ENCODE measurements at regions not wholly inside any gene's neighbourhood (a gene's known extent, or its start where the extent isn't known, plus 50 kb on each side); places are given as distances from the start of the nearest gene placed in this dataset.

DNA sequence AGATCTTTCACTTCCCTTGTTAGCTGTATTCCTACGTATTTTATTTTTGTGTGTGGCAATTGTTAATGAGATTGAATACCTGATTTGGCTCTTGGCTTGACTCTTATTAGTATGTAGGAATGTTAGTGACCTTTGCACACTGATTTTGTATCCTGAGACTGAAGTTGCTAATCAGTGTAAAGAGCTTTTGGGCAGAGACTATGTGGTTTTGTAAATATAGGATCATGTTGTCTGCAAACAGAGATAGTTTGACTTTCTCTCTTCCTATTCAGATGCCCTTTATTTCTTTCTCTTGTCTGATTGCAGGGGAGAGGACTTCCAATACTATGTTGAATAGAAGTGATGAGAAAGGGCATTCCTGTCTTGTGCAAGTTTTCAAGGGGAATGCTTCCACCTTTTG is 160.3 kb upstream of the PCDH20 start:
- Mint-ChIP-seq H3K9me3 (ENCODE audit: unreplicated experiment) (no peaks in the 10 kb centered on the region), H3K4me3 (ENCODE audit: unreplicated experiment) (no peak overlapping the region), H3K27me3 (ENCODE audit: low read depth, unreplicated experiment) (no peaks in the 10 kb centered on the region), H3K4me1 (ENCODE audit: low read depth, unreplicated experiment) (no peaks in the 10 kb centered on the region), H3K27ac (ENCODE audit: unreplicated experiment) (no peak overlapping the region), H3K36me3 (ENCODE audit: low read depth, unreplicated experiment) (no peaks in the 10 kb centered on the region)
- Histone ChIP-seq H2AFZ (ENCODE audit: low read depth, low read length) (no peak overlapping the region), H3K4me2 (ENCODE audit: low read length) (no peak overlapping the region), H3K79me2 (ENCODE audit: insufficient read depth, low read length) (no peaks in the 10 kb centered on the region), H3K36me3 (ENCODE audit: insufficient read depth, low read length) (no peaks in the 10 kb centered on the region), H3K9ac (ENCODE audit: low read length) (no peak overlapping the region), H3K9me3 (ENCODE audit: insufficient read depth, low read depth, low read length) (no peaks in the 10 kb centered on the region), H3K4me1 (ENCODE audit: insufficient read depth, low read length) (no peaks in the 10 kb centered on the region), H3K27ac (ENCODE audit: low read depth, low read length) (no peak overlapping the region), H3K27me3 (ENCODE audit: insufficient read depth, low read length) (no peaks in the 10 kb centered on the region), H3K4me3 (ENCODE audit: insufficient read depth, low read depth, low read length) (no peak overlapping the region), H4K20me1 (ENCODE audit: insufficient read depth, low read length) (no peaks in the 10 kb centered on the region)
- FAIRE-seq = no peak
- TF ChIP-seq EZH2 (IDR thresholded peaks at IDR 0.05; ENCODE audit: insufficient read depth, low read length) = no peak
- TF ChIP-seq, protein P1, sequence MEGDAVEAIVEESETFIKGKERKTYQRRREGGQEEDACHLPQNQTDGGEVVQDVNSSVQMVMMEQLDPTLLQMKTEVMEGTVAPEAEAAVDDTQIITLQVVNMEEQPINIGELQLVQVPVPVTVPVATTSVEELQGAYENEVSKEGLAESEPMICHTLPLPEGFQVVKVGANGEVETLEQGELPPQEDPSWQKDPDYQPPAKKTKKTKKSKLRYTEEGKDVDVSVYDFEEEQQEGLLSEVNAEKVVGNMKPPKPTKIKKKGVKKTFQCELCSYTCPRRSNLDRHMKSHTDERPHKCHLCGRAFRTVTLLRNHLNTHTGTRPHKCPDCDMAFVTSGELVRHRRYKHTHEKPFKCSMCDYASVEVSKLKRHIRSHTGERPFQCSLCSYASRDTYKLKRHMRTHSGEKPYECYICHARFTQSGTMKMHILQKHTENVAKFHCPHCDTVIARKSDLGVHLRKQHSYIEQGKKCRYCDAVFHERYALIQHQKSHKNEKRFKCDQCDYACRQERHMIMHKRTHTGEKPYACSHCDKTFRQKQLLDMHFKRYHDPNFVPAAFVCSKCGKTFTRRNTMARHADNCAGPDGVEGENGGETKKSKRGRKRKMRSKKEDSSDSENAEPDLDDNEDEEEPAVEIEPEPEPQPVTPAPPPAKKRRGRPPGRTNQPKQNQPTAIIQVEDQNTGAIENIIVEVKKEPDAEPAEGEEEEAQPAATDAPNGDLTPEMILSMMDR (IDR thresholded peaks at IDR 0.05; ENCODE audit: insufficient read depth, low read depth, low read length) = no peak
- DNase-seq (ENCODE audit: low read depth) = no peak

DNA sequence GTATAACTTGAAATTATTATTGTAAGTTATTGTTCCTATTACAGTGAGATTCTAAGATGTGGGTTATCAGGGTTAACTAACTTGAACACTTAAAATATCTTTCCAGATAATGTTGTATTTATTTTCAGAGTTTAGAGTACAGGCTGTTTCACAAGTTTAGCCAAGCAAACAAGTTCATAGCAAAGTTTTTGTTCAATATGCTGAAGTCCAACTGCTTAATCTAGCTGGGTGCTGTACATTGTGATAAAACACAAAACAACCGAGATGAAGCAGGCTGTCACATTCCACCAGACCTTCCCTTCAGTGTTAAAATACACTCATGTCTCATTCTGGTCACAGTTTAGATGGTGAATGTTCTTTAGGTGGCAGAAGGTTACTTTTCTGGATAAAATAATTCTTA is 148.0 kb upstream of the PCDH20 start:
- Histone ChIP-seq H3K79me2 (ENCODE audit: insufficient read depth, low read length) (no peaks in the 10 kb centered on the region), H3K27ac (ENCODE audit: low read depth, low read length) (no peak overlapping the region), H3K4me2 (ENCODE audit: low read length) (no peak overlapping the region), H3K9ac (ENCODE audit: low read length) (no peak overlapping the region), H3K27me3 (ENCODE audit: insufficient read depth, low read length) (no peaks in the 10 kb centered on the region), H3K36me3 (ENCODE audit: insufficient read depth, low read length) (no peaks in the 10 kb centered on the region), H3K4me3 (ENCODE audit: insufficient read depth, low read depth, low read length) (no peak overlapping the region), H4K20me1 (ENCODE audit: insufficient read depth, low read length) (no peaks in the 10 kb centered on the region), H2AFZ (ENCODE audit: low read depth, low read length) (no peak overlapping the region), H3K9me3 (ENCODE audit: insufficient read depth, low read depth, low read length) (no peaks in the 10 kb centered on the region), H3K4me1 (ENCODE audit: insufficient read depth, low read length) (no peaks in the 10 kb centered on the region)
- H3K4me1 Mint-ChIP-seq (ENCODE audit: low read depth, unreplicated experiment) = no peaks in the 10 kb centered on the region
- no peaks in the 10 kb centered on the region for H3K9me3 Mint-ChIP-seq (ENCODE audit: unreplicated experiment)
- no peaks in the 10 kb centered on the region for H3K36me3 Mint-ChIP-seq (ENCODE audit: low read depth, unreplicated experiment)
- no peak overlapping the region for H3K27ac Mint-ChIP-seq (ENCODE audit: unreplicated experiment)
- FAIRE-seq = no peak
- no peak for DNase-seq (ENCODE audit: low read depth)
- H3K4me3 Mint-ChIP-seq (ENCODE audit: unreplicated experiment) = no peak overlapping the region
- H3K27me3 Mint-ChIP-seq (ENCODE audit: low read depth, unreplicated experiment) = no peaks in the 10 kb centered on the region
- TF ChIP-seq EZH2 (IDR thresholded peaks at IDR 0.05; ENCODE audit: insufficient read depth, low read length) = no peak
- TF ChIP-seq, protein P1 (IDR thresholded peaks at IDR 0.05; ENCODE audit: insufficient read depth, low read depth, low read length) = no peak

DNA sequence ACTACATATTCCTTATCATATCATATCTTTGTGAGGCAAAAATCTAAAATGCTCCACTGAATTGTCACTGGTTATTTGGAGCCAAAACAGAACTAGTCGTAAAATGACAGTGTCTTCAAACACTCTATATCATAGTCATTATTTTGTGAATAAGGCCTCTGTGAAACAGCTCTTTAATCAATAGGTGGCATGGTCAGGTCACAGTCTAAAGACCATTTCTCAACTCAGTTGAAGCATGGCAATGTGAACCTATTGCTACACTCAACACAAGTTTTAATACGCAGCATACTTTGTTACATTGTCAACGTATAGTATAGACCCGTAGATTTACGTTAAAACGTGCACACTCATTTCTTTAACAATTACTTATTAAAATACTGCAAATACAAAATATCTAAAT is 131.3 kb upstream of the PCDH20 start:
- DNase-seq (ENCODE audit: low read depth) (no peak), FAIRE-seq (no peak)
- H3K79me2 ChIP-seq (ENCODE audit: insufficient read depth, low read length) = no peaks in the 10 kb centered on the region
- no peak overlapping the region for H3K9ac ChIP-seq (ENCODE audit: low read length)
- H3K4me3 ChIP-seq (ENCODE audit: insufficient read depth, low read depth, low read length) = no peak overlapping the region
- TF ChIP-seq EZH2 (IDR thresholded peaks at IDR 0.05; ENCODE audit: insufficient read depth, low read length) = no peak
- TF ChIP-seq, protein P1 (IDR thresholded peaks at IDR 0.05; ENCODE audit: insufficient read depth, low read depth, low read length) = no peak
- H3K9me3 ChIP-seq (ENCODE audit: insufficient read depth, low read depth, low read length) = no peaks in the 10 kb centered on the region
- H3K27me3 Mint-ChIP-seq (ENCODE audit: low read depth, unreplicated experiment) = no peaks in the 10 kb centered on the region
- H4K20me1 ChIP-seq (ENCODE audit: insufficient read depth, low read length) = no peaks in the 10 kb centered on the region
- no peak overlapping the region for H3K4me2 ChIP-seq (ENCODE audit: low read length)
- H3K4me1 ChIP-seq (ENCODE audit: insufficient read depth, low read length) = no peaks in the 10 kb centered on the region
- H3K9me3 Mint-ChIP-seq (ENCODE audit: unreplicated experiment) = no peaks in the 10 kb centered on the region
- no peak overlapping the region for H2AFZ ChIP-seq (ENCODE audit: low read depth, low read length)
- no peaks in the 10 kb centered on the region for H3K36me3 Mint-ChIP-seq (ENCODE audit: low read depth, unreplicated experiment)
- H3K36me3 ChIP-seq (ENCODE audit: insufficient read depth, low read length) = no peaks in the 10 kb centered on the region
- no peak overlapping the region for H3K27ac Mint-ChIP-seq (ENCODE audit: unreplicated experiment)
- no peaks in the 10 kb centered on the region for H3K4me1 Mint-ChIP-seq (ENCODE audit: low read depth, unreplicated experiment)
- no peak overlapping the region for H3K4me3 Mint-ChIP-seq (ENCODE audit: unreplicated experiment)
- no peaks in the 10 kb centered on the region for H3K27me3 ChIP-seq (ENCODE audit: insufficient read depth, low read length)
- no peak overlapping the region for H3K27ac ChIP-seq (ENCODE audit: low read depth, low read length)

Data from astrocyte (in vitro differentiated cells and primary cell).